KMS-11 (cell line): ENCODE measurements at regions not wholly inside any gene's neighbourhood (a gene's known extent, or its start where the extent isn't known, plus 50 kb on each side); places are given as distances from the start of the nearest gene placed in this dataset.

Source experiments
- H2AFZ ChIP-seq: fragments of 200-600 bp; sonication (generic); 2 replicates; pipeline ENCODE4 v1.6.1; 2016; ENCODE audit warnings: antibody characterized with exemption, mixed run types, low read depth
- H3K27ac ChIP-seq: fragments of 200-600 bp; sonication (generic); 2 replicates; pipeline ENCODE4 v1.6.1; 2016; ENCODE audit warnings: mild to moderate bottlenecking, mixed run types
- H3K27me3 ChIP-seq: fragments of 200-600 bp; sonication (generic); 2 replicates; pipeline ENCODE4 v1.6.1; 2017; ENCODE audit warnings: mild to moderate bottlenecking, low read depth, mixed run types, moderate library complexity; ENCODE audit not compliant: insufficient read depth
- H3K36me3 ChIP-seq: fragments of 200-600 bp; sonication (generic); 2 replicates; pipeline ENCODE4 v1.6.1; 2017; ENCODE audit warnings: mild to moderate bottlenecking, mixed run types; ENCODE audit not compliant: insufficient read depth
- H3K4me1 ChIP-seq: fragments of 200-600 bp; sonication (generic); 2 replicates; pipeline ENCODE4 v1.6.1; 2016; ENCODE audit warnings: mild to moderate bottlenecking, low read depth, mixed run types; ENCODE audit not compliant: poor library complexity, severe bottlenecking
- H3K4me2 ChIP-seq: fragments of 200-600 bp; sonication (generic); 2 replicates; pipeline ENCODE4 v1.7.0; 2016; ENCODE audit warnings: mild to moderate bottlenecking, mixed run types
- H3K4me3 ChIP-seq: fragments of 200-600 bp; sonication (generic); IDR thresholded peaks from 2 replicates; pipeline ENCODE4 v1.6.1; 2017; ENCODE audit warnings: low read depth, low read length, mixed read lengths; ENCODE audit not compliant: insufficient read depth
- H3K79me2 ChIP-seq: fragments of 200-600 bp; sonication (generic); 2 replicates; pipeline ENCODE4 v1.6.1; 2016; ENCODE audit warnings: low read depth, mixed run types; ENCODE audit not compliant: insufficient read depth
- H3K9ac ChIP-seq: fragments of 200-600 bp; sonication (generic); 2 replicates; pipeline ENCODE4 v1.6.1; 2016; ENCODE audit warnings: mild to moderate bottlenecking, mixed run types
- H4K20me1 ChIP-seq: fragments of 200-600 bp; sonication (generic); 2 replicates; pipeline ENCODE4 v1.6.1; 2016; ENCODE audit warnings: mild to moderate bottlenecking, mixed run types; ENCODE audit not compliant: insufficient read depth
- TF ChIP-seq, protein P1 (sequence below): fragments of 200-600 bp; sonication (generic); conservative IDR thresholded peaks from 2 replicates; pipeline ENCODE4 v1.6.1; 2017; ENCODE audit warnings: low read depth, mild to moderate bottlenecking, antibody characterized with exemption, low read length, moderate library complexity, mixed read lengths

- H3K79me2 ChIP-seq: no peaks in the 10 kb centered on the region
- peak overlapping the region; percentile 43; the same call in 1 of the 2 replicates for H3K4me2 ChIP-seq
- no peaks in the 10 kb centered on the region for H3K36me3 ChIP-seq
- no peak overlapping the region for H2AFZ ChIP-seq
- peak overlapping the region; percentile 9; the same call in 1 of the 2 replicates for H3K9ac ChIP-seq
- H3K4me3 ChIP-seq: no peak overlapping the region
- H4K20me1 ChIP-seq: no peaks in the 10 kb centered on the region
- TF ChIP-seq, protein P1, sequence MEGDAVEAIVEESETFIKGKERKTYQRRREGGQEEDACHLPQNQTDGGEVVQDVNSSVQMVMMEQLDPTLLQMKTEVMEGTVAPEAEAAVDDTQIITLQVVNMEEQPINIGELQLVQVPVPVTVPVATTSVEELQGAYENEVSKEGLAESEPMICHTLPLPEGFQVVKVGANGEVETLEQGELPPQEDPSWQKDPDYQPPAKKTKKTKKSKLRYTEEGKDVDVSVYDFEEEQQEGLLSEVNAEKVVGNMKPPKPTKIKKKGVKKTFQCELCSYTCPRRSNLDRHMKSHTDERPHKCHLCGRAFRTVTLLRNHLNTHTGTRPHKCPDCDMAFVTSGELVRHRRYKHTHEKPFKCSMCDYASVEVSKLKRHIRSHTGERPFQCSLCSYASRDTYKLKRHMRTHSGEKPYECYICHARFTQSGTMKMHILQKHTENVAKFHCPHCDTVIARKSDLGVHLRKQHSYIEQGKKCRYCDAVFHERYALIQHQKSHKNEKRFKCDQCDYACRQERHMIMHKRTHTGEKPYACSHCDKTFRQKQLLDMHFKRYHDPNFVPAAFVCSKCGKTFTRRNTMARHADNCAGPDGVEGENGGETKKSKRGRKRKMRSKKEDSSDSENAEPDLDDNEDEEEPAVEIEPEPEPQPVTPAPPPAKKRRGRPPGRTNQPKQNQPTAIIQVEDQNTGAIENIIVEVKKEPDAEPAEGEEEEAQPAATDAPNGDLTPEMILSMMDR: no peak
- H3K4me1 ChIP-seq: peaks cover 39% of the 10 kb centered on the region
- peak overlapping the region; percentile 44; the same call in 1 of the 2 replicates for H3K27ac ChIP-seq
- no peaks in the 10 kb centered on the region for H3K27me3 ChIP-seq
Measured at GRCh38 chr14:51327376-51327775, 87.3 kb downstream of the TMX1 start.

- H3K36me3 ChIP-seq: no peaks in the 10 kb centered on the region
- H3K9ac ChIP-seq: peak overlapping the region; percentile 9; the same call in 1 of the 2 replicates
- TF ChIP-seq, protein P1: no peak
- no peaks in the 10 kb centered on the region for H3K79me2 ChIP-seq
- peaks cover 39% of the 10 kb centered on the region for H3K4me1 ChIP-seq
- H3K4me3 ChIP-seq: no peak overlapping the region
- H2AFZ ChIP-seq: peak overlapping the region; percentile 44; the same call in 1 of the 2 replicates
- no peaks in the 10 kb centered on the region for H3K27me3 ChIP-seq
- H3K27ac ChIP-seq: peak overlapping the region; percentile 44
- H4K20me1 ChIP-seq: no peaks in the 10 kb centered on the region
- peak overlapping the region; percentile 43 for H3K4me2 ChIP-seq
Measured at GRCh38 chr14:51328064-51328771, 88.2 kb downstream of the TMX1 start.

DNA sequence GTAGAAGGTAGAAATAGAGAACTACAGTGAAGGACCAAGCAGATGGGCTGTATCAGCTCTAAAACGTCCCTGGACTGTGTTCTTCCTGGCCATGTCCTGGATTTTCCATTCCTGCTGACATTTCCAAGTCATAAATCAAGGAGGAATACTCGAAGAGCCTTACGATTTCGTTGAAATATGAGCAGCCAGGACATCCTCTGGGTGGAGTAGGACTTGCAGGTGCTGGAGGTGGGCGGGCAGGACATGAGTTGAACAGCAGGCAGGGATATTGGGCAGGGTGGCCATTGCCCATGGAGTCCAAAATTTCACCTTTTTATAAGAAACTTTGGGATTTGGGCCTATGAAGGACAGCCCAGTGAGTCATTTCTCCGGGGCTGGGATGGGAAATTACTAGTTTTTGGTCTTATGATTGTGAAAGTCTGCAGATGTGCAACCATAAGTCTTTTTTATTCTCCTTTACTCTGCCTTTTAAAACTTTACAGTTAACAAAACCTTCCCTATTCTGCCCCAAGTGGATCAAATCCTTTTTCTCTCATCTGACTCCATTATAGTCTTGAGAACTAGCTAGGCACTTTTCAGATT is 88.8 kb downstream of the TMX1 start:
- no peaks in the 10 kb centered on the region for H4K20me1 ChIP-seq
- H2AFZ ChIP-seq: peak overlapping the region; percentile 44; the same call in 1 of the 2 replicates
- no peaks in the 10 kb centered on the region for H3K27me3 ChIP-seq
- H3K36me3 ChIP-seq: no peaks in the 10 kb centered on the region
- no peak overlapping the region; the same call in 1 of the 2 replicates for H3K4me2 ChIP-seq
- H3K4me1 ChIP-seq: peaks cover 39% of the 10 kb centered on the region
- peak overlapping the region; percentile 9; the same call in 1 of the 2 replicates for H3K9ac ChIP-seq
- TF ChIP-seq, protein P1: no peak
- H3K4me3 ChIP-seq: no peak overlapping the region
- peak overlapping the region; percentile 44; the same call in 1 of the 2 replicates for H3K27ac ChIP-seq
- no peaks in the 10 kb centered on the region for H3K79me2 ChIP-seq

- Histone ChIP-seq H3K4me3 (no peak overlapping the region), H2AFZ (no peak overlapping the region), H3K9ac (no peak overlapping the region), H4K20me1 (no peaks in the 10 kb centered on the region), H3K4me2 (no peak overlapping the region), H3K4me1 (peaks cover 25% of the 10 kb centered on the region), H3K36me3 (no peaks in the 10 kb centered on the region), H3K27ac (no peak overlapping the region), H3K27me3 (no peaks in the 10 kb centered on the region), H3K79me2 (no peaks in the 10 kb centered on the region)
- TF ChIP-seq, protein P1: no peak
Measured at GRCh38 chr14:51331486-51332367, 91.7 kb downstream of the TMX1 start.
